ENCODE measurements at regions not wholly inside any gene's neighbourhood (a gene's known extent, or its start where the extent isn't known, plus 50 kb on each side); places are given as distances from the start of the nearest gene placed in this dataset.

- no CpG with 5 or more reads among the region's 2 CpGs for WGBS, 2 donors (ENCODE audit: extremely low coverage in 2 of 2, insufficient read length in 2 of 2, insufficient replicate concordance in 1 of 2)
- H3K36me3 ChIP-seq (replicated peaks in 1 of 2; ENCODE audit: control insufficient read depth in 2 of 2, insufficient read depth in 2 of 2, low read length in 2 of 2), result no peaks in the 10 kb centered on the region
- no peak overlapping the region for H3K4me3 ChIP-seq (ENCODE audit: low read length in 2 of 2)
- H3K14ac ChIP-seq (ENCODE audit: low read length), result no peak overlapping the region
- H3K18ac ChIP-seq (ENCODE audit: low read length), result no peak overlapping the region
- no peaks in the 10 kb centered on the region for H3K27me3 ChIP-seq (ENCODE audit: control insufficient read depth in 3 of 3, insufficient read depth in 3 of 3, low read depth in 1 of 3, low read length in 3 of 3)
- no peak overlapping the region for H2BK5ac ChIP-seq (ENCODE audit: low read length)
- no peak overlapping the region for H4K8ac ChIP-seq (ENCODE audit: low read depth, low read length)
- H2AK5ac ChIP-seq (ENCODE audit: low read depth, low read length), result no peak overlapping the region
- no peak overlapping the region for H4K91ac ChIP-seq (ENCODE audit: low read depth, low read length, poor library complexity)
- no peak overlapping the region for H3K4ac ChIP-seq (ENCODE audit: low read length)
- no peak overlapping the region for H3K23ac ChIP-seq (ENCODE audit: low read depth, low read length, poor library complexity)
- no peak overlapping the region for H2AFZ ChIP-seq (ENCODE audit: low read length)
- no peaks in the 10 kb centered on the region for H3K79me1 ChIP-seq (ENCODE audit: low read depth, low read length)
- H2BK12ac ChIP-seq (ENCODE audit: low read length), result no peak overlapping the region
- no peak for DNase-seq (ENCODE audit: low spot score)
- no peak overlapping the region for H3K27ac ChIP-seq (replicated peaks; ENCODE audit: low read length)
- H3K9ac ChIP-seq (ENCODE audit: low read depth, low read length, poor library complexity), result no peak overlapping the region
- H2BK15ac ChIP-seq (ENCODE audit: low read length), result no peak overlapping the region
- H3K4me1 ChIP-seq (ENCODE audit: control insufficient read depth in 2 of 2, insufficient read depth in 1 of 2, low read depth in 1 of 2, low read length in 2 of 2), result no peaks in the 10 kb centered on the region
- H3K4me2 ChIP-seq (ENCODE audit: insufficient read depth, low read length, poor library complexity, severe bottlenecking), result no peak overlapping the region
- H3K9me3 ChIP-seq (replicated peaks in 1 of 2; ENCODE audit: control insufficient read depth in 2 of 2, insufficient read depth in 1 of 2, low read depth in 1 of 2, low read length in 2 of 2), result no peaks in the 10 kb centered on the region
- H2BK120ac ChIP-seq (ENCODE audit: low read depth, low read length), result no peak overlapping the region
These were observed 283.8 kb upstream of the CA10 start for GRCh38 chr17:52442350-52442749.

GRCh38 chr17:52420555-52421078 lies 262.1 kb upstream of the CA10 start:
- H2BK12ac ChIP-seq (ENCODE audit: low read length), result no peak overlapping the region
- H2AFZ ChIP-seq (ENCODE audit: low read length), result no peak overlapping the region
- H4K8ac ChIP-seq (ENCODE audit: low read depth, low read length), result no peak overlapping the region
- no peaks in the 10 kb centered on the region for H3K9me3 ChIP-seq (replicated peaks in 1 of 2; ENCODE audit: control insufficient read depth in 2 of 2, insufficient read depth in 1 of 2, low read depth in 1 of 2, low read length in 2 of 2)
- H3K4me2 ChIP-seq (ENCODE audit: insufficient read depth, low read length, poor library complexity, severe bottlenecking), result no peak overlapping the region
- H2AK5ac ChIP-seq (ENCODE audit: low read depth, low read length), result no peak overlapping the region
- H3K36me3 ChIP-seq (replicated peaks in 1 of 2; ENCODE audit: control insufficient read depth in 2 of 2, insufficient read depth in 2 of 2, low read length in 2 of 2), result no peaks in the 10 kb centered on the region
- H4K91ac ChIP-seq (ENCODE audit: low read depth, low read length, poor library complexity), result no peak overlapping the region
- H3K27me3 ChIP-seq (ENCODE audit: control insufficient read depth in 3 of 3, insufficient read depth in 3 of 3, low read depth in 1 of 3, low read length in 3 of 3), result no peaks in the 10 kb centered on the region
- no peak overlapping the region for H3K4ac ChIP-seq (ENCODE audit: low read length)
- H3K14ac ChIP-seq (ENCODE audit: low read length), result no peak overlapping the region
- no peak overlapping the region for H2BK120ac ChIP-seq (ENCODE audit: low read depth, low read length)
- H2BK15ac ChIP-seq (ENCODE audit: low read length), result no peak overlapping the region
- no peak overlapping the region for H3K23ac ChIP-seq (ENCODE audit: low read depth, low read length, poor library complexity)
- no peak overlapping the region for H3K4me3 ChIP-seq (ENCODE audit: low read length in 2 of 2)
- no peak overlapping the region for H3K27ac ChIP-seq (replicated peaks; ENCODE audit: low read length)
- H3K4me1 ChIP-seq (ENCODE audit: control insufficient read depth in 2 of 2, insufficient read depth in 1 of 2, low read depth in 1 of 2, low read length in 2 of 2), result no peaks in the 10 kb centered on the region
- no peak overlapping the region for H2BK5ac ChIP-seq (ENCODE audit: low read length)
- DNase-seq (ENCODE audit: low spot score), result no peak
- no peak overlapping the region for H3K9ac ChIP-seq (ENCODE audit: low read depth, low read length, poor library complexity)
- WGBS, 2 donors (ENCODE audit: extremely low coverage in 2 of 2, insufficient read length in 2 of 2, insufficient replicate concordance in 1 of 2), result no CpG with 5 or more reads among the region's 2 CpGs
- H3K79me1 ChIP-seq (ENCODE audit: low read depth, low read length), result no peaks in the 10 kb centered on the region
- no peak overlapping the region for H3K18ac ChIP-seq (ENCODE audit: low read length)

- Histone ChIP-seq H2BK15ac (ENCODE audit: low read length) (no peak overlapping the region), H2BK12ac (ENCODE audit: low read length) (no peak overlapping the region), H3K4me3 (ENCODE audit: low read length in 2 of 2) (no peak overlapping the region), H3K23ac (ENCODE audit: low read depth, low read length, poor library complexity) (no peak overlapping the region), H3K27ac (replicated peaks; ENCODE audit: low read length) (no peak overlapping the region), H3K79me1 (ENCODE audit: low read depth, low read length) (no peaks in the 10 kb centered on the region), H3K4ac (ENCODE audit: low read length) (no peak overlapping the region), H2BK5ac (ENCODE audit: low read length) (no peak overlapping the region), H2BK120ac (ENCODE audit: low read depth, low read length) (no peak overlapping the region), H2AFZ (ENCODE audit: low read length) (no peak overlapping the region), H3K36me3 (replicated peaks in 1 of 2; ENCODE audit: control insufficient read depth in 2 of 2, insufficient read depth in 2 of 2, low read length in 2 of 2) (no peaks in the 10 kb centered on the region), H3K18ac (ENCODE audit: low read length) (no peak overlapping the region), H2AK5ac (ENCODE audit: low read depth, low read length) (no peak overlapping the region), H3K4me1 (ENCODE audit: control insufficient read depth in 2 of 2, insufficient read depth in 1 of 2, low read depth in 1 of 2, low read length in 2 of 2) (no peaks in the 10 kb centered on the region), H3K9me3 (replicated peaks in 1 of 2; ENCODE audit: control insufficient read depth in 2 of 2, insufficient read depth in 1 of 2, low read depth in 1 of 2, low read length in 2 of 2) (no peaks in the 10 kb centered on the region), H3K27me3 (ENCODE audit: control insufficient read depth in 3 of 3, insufficient read depth in 3 of 3, low read depth in 1 of 3, low read length in 3 of 3) (no peaks in the 10 kb centered on the region), H3K9ac (ENCODE audit: low read depth, low read length, poor library complexity) (no peak overlapping the region), H4K91ac (ENCODE audit: low read depth, low read length, poor library complexity) (no peak overlapping the region), H3K14ac (ENCODE audit: low read length) (no peak overlapping the region), H3K4me2 (ENCODE audit: insufficient read depth, low read length, poor library complexity, severe bottlenecking) (no peak overlapping the region), H4K8ac (ENCODE audit: low read depth, low read length) (no peak overlapping the region)
- no CpG with 5 or more reads among the region's 3 CpGs for WGBS, 2 donors (ENCODE audit: extremely low coverage in 2 of 2, insufficient read length in 2 of 2, insufficient replicate concordance in 1 of 2)
- no peak for DNase-seq (ENCODE audit: low spot score)
These were observed 260.7 kb upstream of the CA10 start for GRCh38 chr17:52419229-52419641.

GRCh38 chr17:52410781-52411180 lies 252.3 kb upstream of the CA10 start:
- no peak overlapping the region for H4K91ac ChIP-seq (ENCODE audit: low read depth, low read length, poor library complexity)
- no peaks in the 10 kb centered on the region for H3K36me3 ChIP-seq (replicated peaks in 1 of 2; ENCODE audit: control insufficient read depth in 2 of 2, insufficient read depth in 2 of 2, low read length in 2 of 2)
- H2AFZ ChIP-seq (ENCODE audit: low read length), result no peak overlapping the region
- H2BK12ac ChIP-seq (ENCODE audit: low read length), result no peak overlapping the region
- no peak for DNase-seq (ENCODE audit: low spot score)
- H2AK5ac ChIP-seq (ENCODE audit: low read depth, low read length), result no peak overlapping the region
- H3K4me1 ChIP-seq (ENCODE audit: control insufficient read depth in 2 of 2, insufficient read depth in 1 of 2, low read depth in 1 of 2, low read length in 2 of 2), result no peaks in the 10 kb centered on the region
- no peak overlapping the region for H4K8ac ChIP-seq (ENCODE audit: low read depth, low read length)
- H3K27me3 ChIP-seq (ENCODE audit: control insufficient read depth in 3 of 3, insufficient read depth in 3 of 3, low read depth in 1 of 3, low read length in 3 of 3), result no peaks in the 10 kb centered on the region
- H2BK5ac ChIP-seq (ENCODE audit: low read length), result no peak overlapping the region
- H3K79me1 ChIP-seq (ENCODE audit: low read depth, low read length), result no peaks in the 10 kb centered on the region
- H3K4me3 ChIP-seq (ENCODE audit: low read length in 2 of 2), result no peak overlapping the region
- no peak overlapping the region for H3K4me2 ChIP-seq (ENCODE audit: insufficient read depth, low read length, poor library complexity, severe bottlenecking)
- WGBS, 2 donors (ENCODE audit: extremely low coverage in 2 of 2, insufficient read length in 2 of 2, insufficient replicate concordance in 1 of 2), result no CpG with 5 or more reads among the region's 1 CpG
- H3K14ac ChIP-seq (ENCODE audit: low read length), result no peak overlapping the region
- H2BK120ac ChIP-seq (ENCODE audit: low read depth, low read length), result no peak overlapping the region
- H3K27ac ChIP-seq (replicated peaks; ENCODE audit: low read length), result no peak overlapping the region
- H3K23ac ChIP-seq (ENCODE audit: low read depth, low read length, poor library complexity), result no peak overlapping the region
- H3K9me3 ChIP-seq (replicated peaks in 1 of 2; ENCODE audit: control insufficient read depth in 2 of 2, insufficient read depth in 1 of 2, low read depth in 1 of 2, low read length in 2 of 2), result no peaks in the 10 kb centered on the region
- H3K9ac ChIP-seq (ENCODE audit: low read depth, low read length, poor library complexity), result no peak overlapping the region
- H3K4ac ChIP-seq (ENCODE audit: low read length), result no peak overlapping the region
- H2BK15ac ChIP-seq (ENCODE audit: low read length), result no peak overlapping the region
- no peak overlapping the region for H3K18ac ChIP-seq (ENCODE audit: low read length)
